SKM-1 treated with dmso at 0.1 percent for 144 hours (cell line): ENCODE measurements at regions not wholly inside any gene's neighbourhood (a gene's known extent, or its start where the extent isn't known, plus 50 kb on each side); places are given as distances from the start of the nearest gene placed in this dataset.

Source experiments
- DNase-seq: peaks from one replicate; lab custom pipeline; 2025; ENCODE audit not compliant: unreplicated experiment; lab: John Stamatoyannopoulos, UW

DNA sequence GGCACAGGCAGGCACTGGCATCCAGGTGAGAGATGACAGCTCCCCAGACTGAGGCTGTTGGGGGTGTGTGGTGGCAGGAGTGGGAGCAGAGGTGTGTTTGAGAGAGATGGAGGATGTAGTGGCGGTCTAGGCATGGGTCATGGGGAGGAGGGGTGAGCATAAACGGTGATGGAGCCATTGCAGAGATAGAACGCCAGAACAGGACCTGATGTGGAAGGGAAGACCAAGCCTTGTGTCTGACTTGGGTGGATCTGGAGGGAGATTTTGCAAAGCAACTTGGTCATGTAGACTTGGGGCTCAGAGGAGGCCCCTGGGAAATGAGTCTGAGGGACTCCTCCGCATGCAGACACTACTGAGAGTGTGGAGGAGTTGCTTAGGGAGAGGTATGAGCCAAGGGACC is 50.0 kb upstream of the CLDN5 start:
- DNase-seq = no peak

DNA sequence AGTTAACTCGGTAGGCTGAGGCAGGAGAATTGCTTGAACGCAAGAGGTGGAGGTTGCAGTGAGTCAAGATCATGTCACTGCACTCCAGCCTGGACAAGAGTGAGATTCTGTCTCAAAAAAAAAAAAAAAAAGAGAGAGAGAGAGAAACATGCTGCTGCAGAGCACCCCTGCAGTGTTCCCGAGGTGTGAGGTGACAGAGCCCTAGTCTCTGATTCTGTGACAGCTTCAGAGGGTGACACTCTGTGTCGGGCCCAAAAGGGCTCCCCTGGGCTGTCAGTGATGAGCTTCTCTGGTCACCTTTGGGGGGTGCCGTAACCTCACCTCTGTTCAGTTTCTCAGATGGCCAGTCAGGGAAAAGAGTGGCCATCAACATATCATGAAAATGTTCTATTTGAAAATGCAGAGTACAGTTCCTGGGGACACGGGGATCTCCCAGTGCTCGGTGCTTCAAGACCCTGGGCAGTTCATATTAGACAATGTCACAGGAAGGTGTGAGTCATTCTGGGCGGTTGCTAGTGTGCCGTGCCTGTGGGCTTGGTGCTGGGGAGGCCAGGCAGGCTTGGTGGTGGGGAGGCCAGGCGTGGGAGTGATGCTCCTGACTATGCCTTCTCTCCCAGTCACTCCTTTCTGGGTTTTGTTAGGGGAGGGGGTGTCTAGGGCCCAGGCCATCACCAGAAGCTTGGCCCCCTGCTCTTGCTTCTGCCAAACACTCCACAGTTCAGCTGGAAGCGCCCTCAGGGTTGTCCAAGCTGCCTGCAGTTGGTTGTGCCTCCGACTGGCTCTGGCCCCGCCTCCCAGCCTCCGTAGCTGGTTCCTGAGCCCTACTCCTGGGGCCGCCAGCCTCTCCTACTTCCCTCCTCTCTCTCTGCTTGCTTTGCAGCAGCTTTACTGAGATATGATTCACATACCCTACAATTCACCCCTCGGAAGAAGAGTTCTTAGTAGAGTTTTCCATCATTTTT is 52.5 kb upstream of the CLDN5 start:
- peak; percentile 74 for DNase-seq

DNA sequence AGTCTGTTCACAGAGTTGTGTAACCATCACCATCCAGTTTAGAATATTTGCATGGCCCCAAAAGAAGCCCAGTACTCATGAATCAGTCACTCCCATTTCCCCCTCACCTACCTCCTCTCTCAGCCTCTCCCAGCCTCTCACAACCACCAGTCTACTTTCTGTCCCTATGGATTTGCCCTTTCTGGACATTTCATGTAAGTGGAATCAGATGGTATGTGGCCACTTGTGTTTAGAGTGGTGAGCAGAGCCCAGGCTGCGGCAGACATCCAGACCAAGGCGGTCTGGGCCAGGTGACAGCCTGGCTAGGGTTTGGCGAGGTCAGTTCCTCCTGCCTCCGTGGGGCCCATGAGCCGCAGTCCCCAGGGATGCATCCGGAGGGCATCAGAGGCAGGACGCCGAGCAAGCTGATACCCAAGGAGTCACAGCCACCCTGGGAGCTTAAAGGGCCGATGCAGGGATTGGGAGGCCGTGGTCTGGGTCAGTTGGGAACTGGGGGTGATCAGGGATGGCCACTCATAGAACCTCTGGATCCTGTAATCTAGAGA is 53.3 kb upstream of the CLDN5 start:
- no peak for DNase-seq

DNA sequence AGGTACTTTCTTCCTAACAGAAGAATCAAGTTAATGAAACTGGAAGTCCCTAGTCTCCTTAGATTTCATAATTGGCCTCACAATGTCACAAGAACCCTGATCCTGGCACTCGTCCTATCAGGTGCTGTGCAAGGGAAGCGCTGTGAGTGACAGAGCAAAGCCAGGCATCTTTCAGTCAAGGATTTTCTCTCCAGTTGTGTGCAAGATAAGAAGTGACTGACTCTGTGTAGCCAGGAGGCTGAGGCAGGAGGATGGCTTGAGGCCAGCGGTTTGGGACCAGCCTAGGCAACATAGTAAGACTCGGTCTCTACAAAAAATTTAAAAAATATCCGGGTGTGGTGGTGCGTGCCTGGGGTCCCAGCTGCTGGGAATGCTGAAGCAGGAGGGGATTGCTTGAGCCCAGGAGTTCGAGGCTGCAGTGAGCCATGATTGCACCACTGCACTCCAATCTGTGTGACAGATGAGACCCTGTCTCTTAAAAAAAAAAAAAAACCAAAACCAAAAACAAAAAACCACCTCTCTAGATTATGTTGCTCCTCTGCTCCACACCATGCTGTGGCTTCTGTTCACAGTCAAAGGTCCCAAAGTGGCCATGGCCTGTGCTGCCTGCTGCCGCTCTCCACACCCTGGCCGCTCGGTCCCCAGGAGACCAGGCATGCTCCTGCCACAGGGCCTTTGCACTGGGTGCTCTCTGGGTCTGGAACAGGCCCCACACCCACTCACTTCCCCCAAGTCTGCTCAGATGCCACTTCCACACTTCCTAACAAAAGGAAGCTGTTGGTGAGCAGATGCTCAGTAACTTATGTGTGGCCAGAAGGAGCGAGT is 54.2 kb upstream of the CLDN5 start:
- DNase-seq = no peak

DNA sequence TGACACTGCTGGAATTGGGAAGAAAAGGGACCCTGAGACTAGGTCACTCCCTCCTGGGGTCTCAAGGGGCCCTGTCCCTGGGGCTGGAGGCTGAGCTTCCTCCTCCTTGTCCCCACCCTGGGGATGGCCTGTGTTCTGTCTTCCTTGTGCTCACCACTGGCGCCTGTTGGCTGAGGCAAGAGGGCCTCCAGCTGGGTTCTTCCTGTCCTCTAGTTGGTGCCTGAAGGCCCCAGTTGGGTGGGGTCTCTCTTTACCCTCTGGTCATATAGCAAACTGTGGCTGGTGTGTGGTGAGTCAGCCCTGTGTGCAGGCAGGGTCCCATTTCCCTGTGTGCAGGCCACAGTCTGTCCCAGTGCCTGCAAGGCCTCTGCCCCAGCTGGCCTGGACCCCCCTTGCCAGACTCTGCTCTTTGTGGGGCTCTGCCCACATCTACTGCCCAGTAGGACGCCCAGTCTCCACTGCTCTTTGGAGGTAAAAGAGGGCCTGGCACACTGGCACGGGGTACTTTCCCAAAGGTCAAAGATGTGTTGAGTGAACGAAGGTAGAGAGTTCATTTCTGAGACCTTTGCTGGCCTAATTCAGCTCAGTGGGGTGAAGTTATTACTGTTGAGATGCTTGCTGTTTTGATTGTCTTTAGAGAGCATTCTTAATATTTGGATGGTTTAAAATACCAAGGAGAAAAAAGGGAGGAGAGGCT is 55.1 kb upstream of the CLDN5 start:
- peak; percentile 32 for DNase-seq

DNA sequence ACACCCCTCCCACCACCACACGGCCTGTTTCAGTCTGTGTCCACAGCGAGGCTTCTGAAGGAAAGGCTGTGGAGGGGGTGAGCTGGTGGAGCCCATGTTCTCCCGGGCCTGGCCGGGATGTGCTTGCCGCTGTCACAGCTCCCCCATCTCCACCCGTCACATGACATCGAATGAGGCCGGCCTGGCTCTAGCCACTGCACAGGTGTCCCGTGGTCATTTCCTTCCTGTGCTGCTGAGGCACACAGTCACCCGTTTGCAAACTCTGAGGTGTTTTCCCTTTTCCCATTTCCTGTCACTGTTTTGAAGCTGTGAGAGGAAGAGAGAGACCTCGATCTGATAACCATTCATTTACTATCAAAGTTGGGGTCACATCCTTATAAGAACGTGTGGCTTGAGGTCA is 55.7 kb upstream of the CLDN5 start:
- DNase-seq = no peak

DNA sequence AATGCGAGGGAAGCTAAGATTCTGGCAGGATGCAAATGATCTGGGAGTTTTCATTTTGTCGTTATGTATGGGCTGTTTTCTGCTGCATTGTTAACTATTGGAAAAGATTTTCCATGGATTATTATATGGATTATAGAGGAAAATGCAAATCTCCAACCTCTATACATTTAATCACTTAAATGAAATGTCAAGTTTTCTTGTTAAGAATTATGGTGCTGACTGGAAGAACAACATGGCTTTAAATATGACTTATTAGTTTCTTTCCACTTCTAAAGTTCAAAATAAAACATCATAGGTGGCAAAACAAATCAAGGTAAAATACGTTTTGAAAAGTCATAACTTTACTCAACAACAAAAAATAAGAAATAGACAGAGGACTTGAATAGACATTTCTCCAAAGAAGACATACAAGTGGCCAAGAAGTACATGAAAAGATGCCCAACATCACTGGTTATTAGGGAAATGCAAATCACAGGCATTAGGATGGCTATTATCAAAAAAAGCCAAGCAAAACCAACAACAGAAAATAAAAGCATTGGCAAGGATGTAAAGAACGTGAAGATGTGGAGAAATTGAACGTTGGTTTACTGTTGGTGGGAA is 56.2 kb upstream of the CLDN5 start:
- DNase-seq = no peak

DNA sequence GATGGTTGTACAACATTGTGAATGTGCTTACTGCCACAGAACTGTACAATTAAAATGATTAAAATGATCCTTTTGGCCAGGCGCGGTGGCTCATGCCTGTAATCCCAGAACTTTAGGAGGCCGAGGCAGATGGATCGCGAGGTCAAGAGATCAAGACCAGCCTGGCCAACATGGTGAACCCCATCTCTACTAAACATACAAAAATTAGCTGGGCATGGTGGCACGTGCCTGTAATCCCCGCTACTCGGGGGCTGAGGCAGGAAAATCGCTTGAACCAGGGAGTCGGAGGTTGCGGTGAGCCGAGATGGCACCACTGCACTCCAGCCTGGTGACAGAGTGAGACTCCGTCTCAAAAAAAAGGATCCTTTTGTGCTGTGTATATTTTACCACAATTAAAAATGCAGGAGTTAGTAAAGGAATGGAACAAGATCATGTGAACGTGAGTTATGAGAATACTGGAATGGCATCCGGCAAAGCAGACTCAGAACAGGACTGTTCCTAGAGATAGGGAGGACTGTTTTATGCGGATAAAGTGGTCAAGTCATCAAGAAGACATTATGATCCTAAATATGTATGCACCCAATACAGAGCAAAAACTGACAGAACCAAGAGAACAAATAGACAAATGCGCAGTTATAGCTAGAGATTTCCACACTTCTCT is 58.0 kb upstream of the CLDN5 start:
- no peak for DNase-seq

DNA sequence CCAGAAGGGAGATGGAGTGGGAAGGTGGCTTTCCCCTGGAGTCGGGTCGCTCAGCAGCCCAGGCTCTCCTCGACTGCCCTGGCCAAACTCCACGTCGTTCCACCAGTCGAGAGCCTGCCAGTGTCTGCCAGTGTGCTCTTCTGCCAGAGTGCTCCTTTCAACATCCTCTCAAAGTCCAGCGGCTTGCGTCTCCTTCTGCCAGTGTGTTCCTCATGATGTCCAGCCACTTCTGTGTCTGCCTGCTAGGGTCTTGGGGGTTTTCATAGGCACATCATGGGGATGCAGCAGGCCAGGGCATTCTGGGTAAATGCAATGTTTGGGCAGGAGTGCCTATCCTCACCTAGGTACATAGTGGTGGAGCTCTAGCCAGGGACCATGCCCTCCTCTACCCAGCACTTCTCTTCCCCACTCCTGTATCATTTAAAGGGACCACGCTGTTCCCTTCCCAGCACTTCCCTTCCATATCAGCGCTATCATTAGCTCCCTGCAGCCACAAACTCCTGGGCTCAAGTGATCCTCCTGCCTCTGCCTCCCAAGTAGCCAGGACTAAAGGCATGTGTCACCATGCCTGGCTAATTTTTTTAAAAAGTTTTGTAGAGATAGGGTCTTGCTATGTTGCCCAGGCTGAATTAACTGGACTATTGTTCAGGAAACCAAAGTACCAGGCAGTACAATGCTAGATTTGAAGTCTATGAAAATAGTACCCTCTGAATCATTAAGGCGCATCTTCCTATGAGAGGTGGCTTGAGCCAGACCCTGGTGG is 62.9 kb upstream of the CLDN5 start:
- DNase-seq = no peak

DNA sequence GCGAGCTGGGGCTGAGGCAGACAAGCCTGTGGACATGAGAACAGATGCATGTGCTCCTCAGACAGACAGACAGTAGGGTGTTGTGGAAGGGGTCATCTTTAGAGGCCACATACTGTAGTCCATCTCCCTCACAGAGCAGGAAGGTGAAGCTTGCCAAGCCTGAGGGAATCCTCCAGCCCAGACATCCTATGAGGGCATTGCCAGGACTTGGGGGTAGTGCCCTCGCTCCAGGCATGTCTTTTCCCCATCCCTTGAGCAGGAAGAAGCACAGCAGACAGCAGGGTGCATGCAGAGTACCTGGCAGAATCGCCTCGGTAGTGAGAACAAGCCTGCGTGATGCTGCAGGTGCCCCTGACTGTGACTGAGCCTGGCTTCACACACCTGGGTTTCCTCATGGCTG is 66.5 kb upstream of the CLDN5 start:
- DNase-seq = no peak

DNA sequence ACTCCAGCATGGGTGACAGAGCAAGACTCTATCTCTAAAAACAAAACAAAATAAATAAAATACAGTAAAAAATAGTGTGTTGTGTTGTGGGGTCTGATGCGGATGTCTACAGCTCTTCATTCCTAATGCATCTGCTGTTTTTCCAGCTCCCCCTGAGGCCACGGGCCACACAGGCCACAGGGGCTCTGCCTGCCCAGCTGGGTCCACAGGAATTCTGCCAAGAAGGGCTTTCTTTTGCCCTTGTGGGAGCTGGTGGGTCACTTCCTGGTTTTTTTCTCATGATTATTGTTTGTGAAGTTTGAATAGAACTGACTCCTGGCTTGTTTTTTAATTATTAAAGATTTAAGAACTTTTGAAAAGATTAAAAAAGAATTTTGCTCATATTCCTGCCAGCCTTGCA is 67.4 kb upstream of the CLDN5 start:
- DNase-seq = no peak

DNA sequence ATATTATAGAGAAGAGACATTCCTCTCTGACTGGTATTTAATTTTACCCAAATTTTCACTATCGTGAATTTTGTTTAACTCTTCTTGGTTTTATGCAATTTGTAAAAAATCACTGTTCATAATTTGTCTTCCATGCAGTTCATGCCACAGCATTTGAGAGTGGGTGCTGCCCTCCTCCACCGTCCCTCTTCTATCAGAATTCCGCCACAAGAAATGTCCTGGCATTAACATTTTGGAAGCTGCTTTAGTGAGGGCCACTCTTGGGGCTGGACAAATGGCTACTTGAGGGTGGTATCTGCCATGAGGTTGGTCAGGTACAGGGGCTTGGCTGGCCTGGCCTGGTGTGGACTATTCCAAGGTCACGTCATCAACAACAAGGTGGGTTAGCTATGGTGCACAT is 68.3 kb upstream of the CLDN5 start:
- DNase-seq = no peak

DNA sequence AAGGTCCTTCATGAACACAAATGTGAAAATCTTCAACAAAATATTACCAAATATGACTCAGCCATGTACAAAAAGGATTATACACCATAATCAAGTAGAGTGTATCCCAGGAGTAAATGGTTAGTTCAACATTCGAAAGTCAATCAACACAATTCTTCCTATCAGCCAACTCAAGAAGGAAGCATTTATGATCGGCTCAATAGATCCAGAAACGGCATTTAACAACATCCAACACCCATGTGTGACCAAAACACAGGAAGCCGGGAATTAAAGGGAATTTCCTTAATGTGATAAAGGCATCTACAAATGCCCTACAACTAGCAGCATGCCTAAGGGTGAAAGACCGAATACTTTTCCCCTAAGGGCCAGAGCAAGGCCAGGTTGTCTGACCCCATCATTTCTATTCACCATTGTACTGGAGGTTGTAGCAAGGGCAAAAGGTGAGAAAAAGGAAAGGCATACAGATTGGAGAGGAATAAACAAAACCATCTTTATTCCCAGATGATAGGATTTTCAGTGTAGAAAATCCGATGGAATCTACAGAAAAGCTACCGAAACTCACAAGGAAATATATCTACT is 69.9 kb upstream of the CLDN5 start:
- no peak for DNase-seq

DNA sequence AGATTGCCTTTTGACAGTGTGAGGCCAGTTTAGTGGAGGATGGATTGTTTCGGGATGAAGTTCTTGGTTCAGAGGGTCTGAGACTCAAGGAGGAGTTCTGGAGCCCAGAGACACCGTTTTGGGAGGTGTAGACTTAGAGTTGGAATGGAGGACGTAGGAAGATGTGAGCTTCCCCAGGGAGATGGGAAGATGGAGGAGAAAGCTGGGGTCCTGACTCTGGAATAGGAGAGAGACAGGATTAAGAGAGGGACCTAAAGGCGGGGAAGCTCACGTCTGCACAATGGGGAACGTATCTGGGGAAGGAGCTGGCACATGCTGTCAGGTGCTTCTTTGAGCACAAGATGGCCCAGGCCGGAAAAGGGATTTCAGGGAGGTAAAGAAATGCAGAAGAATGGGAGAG is 71.3 kb upstream of the CLDN5 start:
- DNase-seq = no peak

DNA sequence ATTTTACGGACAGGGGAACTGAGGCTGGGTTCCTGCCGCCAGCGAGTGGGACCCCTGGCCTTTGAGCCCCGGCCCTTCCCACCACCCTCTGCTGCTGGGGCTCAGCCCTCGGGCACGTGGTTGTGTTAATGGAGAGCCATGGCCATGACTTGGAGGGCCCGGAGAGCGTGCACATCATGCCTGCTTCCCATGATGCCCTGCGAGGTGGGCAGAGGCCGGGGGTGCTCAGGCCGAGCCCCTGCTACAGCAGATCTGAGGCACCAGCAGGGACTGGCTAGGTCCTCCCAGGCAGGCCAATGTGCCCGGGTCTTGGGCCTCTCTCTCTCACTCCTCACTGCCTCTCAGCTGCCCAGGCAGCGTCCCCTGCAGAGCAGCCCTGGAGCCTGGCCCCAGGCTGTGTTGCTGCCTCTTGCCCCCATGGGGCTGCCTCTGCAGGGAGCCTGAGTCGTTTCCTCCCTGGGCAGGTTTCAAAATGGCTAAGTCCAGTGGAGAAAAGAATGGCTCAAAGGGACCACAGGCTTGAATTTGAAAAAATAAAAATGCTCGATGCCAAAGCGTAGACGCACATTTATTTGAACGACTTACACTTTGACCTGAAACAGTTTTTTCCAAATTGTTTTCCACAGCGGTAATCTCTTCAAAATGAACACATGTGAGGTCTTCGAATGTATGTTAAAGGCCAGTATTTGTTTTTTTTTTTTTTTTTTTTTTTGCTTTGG is 72.6 kb upstream of the CLDN5 start:
- DNase-seq = no peak

DNA sequence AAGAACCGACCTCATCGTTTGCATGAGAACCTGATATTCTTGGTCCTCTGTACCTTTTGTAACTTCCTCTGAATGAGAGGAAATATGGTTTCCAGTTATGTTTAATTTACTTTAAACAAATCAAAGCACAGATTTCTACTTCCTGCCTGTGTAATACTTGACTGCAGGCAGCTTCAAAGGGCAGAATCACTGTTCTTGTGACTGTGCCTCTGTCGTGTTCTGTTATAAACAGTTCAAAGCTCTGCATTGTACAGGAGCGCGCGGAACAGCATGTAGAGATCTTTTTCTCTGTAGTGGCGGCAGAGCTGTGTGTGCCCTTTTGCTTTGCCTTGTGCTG is 73.2 kb upstream of the CLDN5 start:
- no peak for DNase-seq

DNA sequence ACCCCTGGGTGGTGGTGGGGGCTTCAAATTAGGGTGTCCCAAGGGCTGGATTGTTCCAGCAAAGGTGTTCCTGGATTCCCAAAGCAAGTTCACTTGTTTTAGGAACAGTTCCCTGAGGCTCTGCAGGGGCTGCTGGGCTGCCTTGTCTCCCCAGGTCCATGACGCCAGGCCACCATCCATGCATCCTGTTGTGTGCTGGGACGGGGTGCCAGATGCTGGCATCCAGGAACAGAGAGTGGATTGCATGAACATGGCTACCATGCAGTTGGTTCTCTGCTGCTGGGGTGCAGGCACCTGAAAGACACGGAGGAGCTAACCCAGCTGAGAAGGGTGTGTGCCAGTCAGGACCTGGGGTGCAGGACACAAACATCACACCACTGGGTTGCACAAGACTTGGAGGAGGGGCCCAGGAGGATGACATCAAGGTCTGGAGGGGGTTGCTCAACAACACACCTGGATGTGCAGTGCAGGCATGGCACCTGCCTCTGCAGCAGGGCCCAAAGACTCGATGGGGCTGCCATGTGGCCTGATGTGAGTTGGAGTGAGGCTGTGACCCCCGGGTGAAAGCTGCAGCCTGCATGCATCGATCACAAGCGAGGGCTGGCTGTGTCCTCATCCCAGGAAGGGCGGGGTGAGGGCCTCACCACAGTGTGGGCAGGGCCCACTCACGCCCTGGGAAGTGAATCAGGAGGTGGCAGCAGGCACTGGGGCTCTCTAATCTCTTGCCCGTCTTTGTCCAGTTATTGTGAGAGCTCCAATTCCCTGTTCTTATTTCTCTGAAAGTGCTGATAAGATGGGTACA is 74.0 kb upstream of the CLDN5 start:
- no peak for DNase-seq

DNA sequence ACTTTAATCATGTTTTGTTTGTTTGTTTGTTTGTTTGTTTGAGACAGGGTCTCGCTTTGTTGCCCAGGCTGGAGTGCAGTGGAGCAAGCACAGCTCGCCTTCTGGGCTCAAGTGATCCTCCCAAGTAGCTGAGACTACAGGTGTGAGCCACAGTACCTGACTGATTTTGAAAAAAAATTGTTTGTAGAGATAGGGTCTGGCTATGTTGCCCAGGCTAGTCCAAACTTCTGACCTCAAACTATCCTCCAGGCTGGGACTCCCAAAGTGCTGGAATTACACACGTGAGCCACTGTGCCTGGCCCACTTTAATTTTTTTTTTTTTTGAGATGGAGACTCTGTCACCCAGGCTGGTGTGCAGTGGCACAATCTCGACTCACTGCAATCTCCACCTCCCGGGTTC is 74.8 kb upstream of the CLDN5 start:
- no peak for DNase-seq
